K562 (cell line): ENCODE measurements at regions not wholly inside any gene's neighbourhood (a gene's known extent, or its start where the extent isn't known, plus 50 kb on each side); places are given as distances from the start of the nearest gene placed in this dataset.

Experiments used
- ESRRB ChIP-seq: fragments of 250-450 bp; sonication (Bioruptor Pico); IDR thresholded peaks from 2 replicates; pipeline ENCODE4 v1.5.0; 2020; ENCODE audit warnings: mild to moderate bottlenecking, moderate library complexity, borderline replicate concordance
- NFXL1 ChIP-seq: fragments of 450-650 bp; formaldehyde crosslinking; IDR thresholded peaks from 2 replicates; pipeline ENCODE4 v1.4.0; 2021; ENCODE audit warnings: mild to moderate bottlenecking
- RBM15 ChIP-seq: fragments of 200-400 bp; formaldehyde crosslinking; IDR thresholded peaks from 2 replicates; pipeline ENCODE4 v1.6.1; 2018; ENCODE audit warnings: mild to moderate bottlenecking, low read length, moderate library complexity; ENCODE audit not compliant: insufficient read depth
- SIX5 ChIP-seq, 2 experiments: IDR thresholded peaks; 2 replicates each; pipeline ENCODE4 v1.6.1; 2011; ENCODE audit warnings: low read length in 2 of 2, borderline replicate concordance in 1 of 2, low read depth in 1 of 2, mild to moderate bottlenecking in 1 of 2, moderate library complexity in 1 of 2; ENCODE audit not compliant: insufficient read depth in 1 of 2
- SRSF7 ChIP-seq: fragments of 200-400 bp; formaldehyde crosslinking; optimal IDR thresholded peaks from 2 replicates; pipeline ENCODE3; 2017; ENCODE audit warnings: mild to moderate bottlenecking, low read depth, low read length
- ZNF764 ChIP-seq: fragments of 250-450 bp; sonication (Bioruptor Pico); IDR thresholded peaks from 2 replicates; pipeline ENCODE4 v1.4.0; 2020; ENCODE audit warnings: low read depth, mild to moderate bottlenecking, moderate library complexity
- TF ChIP-seq, protein P1 (sequence below): IDR thresholded peaks from 3 replicates; pipeline ENCODE4 v1.6.1; 2011; ENCODE audit warnings: borderline replicate concordance, mild to moderate bottlenecking; ENCODE audit not compliant: insufficient read length, insufficient read depth
- TF ChIP-seq, protein P2 (sequence below): fragments of 250-450 bp; sonication (Bioruptor Pico); IDR thresholded peaks from 2 replicates; pipeline ENCODE4 v1.9.0; 2021; ENCODE audit warnings: mild to moderate bottlenecking, inconsistent platforms
- TF ChIP-seq, protein P3 (sequence below): fragments of 200-800 bp; sonication (Bioruptor generic); IDR thresholded peaks from 2 replicates; pipeline ENCODE4 v1.6.1; 2017; ENCODE audit warnings: missing genetic modification characterization, missing compliant biosample characterization
- TF ChIP-seq, protein P4 (sequence below): fragments of 250-450 bp; sonication (Bioruptor Pico); IDR thresholded peaks from 2 replicates; pipeline ENCODE4 v1.8.0; 2022; ENCODE audit warnings: inconsistent platforms

DNA sequence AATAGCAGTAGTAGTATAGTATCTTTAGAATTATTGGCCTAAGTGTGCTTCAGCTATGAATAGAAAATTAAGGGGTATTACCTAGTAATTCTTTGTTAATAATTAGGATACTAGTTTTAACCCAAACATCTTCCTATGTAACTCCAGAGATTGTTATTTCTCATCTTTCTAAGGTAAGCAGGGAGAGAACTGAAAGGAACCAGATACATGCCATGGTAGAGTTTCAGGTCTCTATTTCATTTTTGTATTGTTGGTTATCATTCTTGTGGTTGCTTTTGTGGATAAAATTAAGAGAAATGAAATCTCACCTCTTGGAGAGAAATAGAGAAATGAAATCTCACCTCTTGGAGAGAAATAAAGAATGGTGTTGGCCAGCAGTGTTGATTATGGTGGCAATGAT, 597.1 kb upstream of the CT83 start (continued):
- TF ChIP-seq, protein P1, sequence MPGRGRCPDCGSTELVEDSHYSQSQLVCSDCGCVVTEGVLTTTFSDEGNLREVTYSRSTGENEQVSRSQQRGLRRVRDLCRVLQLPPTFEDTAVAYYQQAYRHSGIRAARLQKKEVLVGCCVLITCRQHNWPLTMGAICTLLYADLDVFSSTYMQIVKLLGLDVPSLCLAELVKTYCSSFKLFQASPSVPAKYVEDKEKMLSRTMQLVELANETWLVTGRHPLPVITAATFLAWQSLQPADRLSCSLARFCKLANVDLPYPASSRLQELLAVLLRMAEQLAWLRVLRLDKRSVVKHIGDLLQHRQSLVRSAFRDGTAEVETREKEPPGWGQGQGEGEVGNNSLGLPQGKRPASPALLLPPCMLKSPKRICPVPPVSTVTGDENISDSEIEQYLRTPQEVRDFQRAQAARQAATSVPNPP: no peak
- TF ChIP-seq ZNF764 (CRISPR knock-in tag): no peak
- TF ChIP-seq, protein P2, sequence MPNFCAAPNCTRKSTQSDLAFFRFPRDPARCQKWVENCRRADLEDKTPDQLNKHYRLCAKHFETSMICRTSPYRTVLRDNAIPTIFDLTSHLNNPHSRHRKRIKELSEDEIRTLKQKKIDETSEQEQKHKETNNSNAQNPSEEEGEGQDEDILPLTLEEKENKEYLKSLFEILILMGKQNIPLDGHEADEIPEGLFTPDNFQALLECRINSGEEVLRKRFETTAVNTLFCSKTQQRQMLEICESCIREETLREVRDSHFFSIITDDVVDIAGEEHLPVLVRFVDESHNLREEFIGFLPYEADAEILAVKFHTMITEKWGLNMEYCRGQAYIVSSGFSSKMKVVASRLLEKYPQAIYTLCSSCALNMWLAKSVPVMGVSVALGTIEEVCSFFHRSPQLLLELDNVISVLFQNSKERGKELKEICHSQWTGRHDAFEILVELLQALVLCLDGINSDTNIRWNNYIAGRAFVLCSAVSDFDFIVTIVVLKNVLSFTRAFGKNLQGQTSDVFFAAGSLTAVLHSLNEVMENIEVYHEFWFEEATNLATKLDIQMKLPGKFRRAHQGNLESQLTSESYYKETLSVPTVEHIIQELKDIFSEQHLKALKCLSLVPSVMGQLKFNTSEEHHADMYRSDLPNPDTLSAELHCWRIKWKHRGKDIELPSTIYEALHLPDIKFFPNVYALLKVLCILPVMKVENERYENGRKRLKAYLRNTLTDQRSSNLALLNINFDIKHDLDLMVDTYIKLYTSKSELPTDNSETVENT: no peak
- TF ChIP-seq NFXL1 (CRISPR knock-in tag): no peak
- TF ChIP-seq, protein P3, sequence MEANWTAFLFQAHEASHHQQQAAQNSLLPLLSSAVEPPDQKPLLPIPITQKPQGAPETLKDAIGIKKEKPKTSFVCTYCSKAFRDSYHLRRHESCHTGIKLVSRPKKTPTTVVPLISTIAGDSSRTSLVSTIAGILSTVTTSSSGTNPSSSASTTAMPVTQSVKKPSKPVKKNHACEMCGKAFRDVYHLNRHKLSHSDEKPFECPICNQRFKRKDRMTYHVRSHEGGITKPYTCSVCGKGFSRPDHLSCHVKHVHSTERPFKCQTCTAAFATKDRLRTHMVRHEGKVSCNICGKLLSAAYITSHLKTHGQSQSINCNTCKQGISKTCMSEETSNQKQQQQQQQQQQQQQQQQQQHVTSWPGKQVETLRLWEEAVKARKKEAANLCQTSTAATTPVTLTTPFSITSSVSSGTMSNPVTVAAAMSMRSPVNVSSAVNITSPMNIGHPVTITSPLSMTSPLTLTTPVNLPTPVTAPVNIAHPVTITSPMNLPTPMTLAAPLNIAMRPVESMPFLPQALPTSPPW (CRISPR knock-in tag): no peak
- TF ChIP-seq RBM15: no peak
- no peak for TF ChIP-seq ESRRB
- TF ChIP-seq, protein P4, sequence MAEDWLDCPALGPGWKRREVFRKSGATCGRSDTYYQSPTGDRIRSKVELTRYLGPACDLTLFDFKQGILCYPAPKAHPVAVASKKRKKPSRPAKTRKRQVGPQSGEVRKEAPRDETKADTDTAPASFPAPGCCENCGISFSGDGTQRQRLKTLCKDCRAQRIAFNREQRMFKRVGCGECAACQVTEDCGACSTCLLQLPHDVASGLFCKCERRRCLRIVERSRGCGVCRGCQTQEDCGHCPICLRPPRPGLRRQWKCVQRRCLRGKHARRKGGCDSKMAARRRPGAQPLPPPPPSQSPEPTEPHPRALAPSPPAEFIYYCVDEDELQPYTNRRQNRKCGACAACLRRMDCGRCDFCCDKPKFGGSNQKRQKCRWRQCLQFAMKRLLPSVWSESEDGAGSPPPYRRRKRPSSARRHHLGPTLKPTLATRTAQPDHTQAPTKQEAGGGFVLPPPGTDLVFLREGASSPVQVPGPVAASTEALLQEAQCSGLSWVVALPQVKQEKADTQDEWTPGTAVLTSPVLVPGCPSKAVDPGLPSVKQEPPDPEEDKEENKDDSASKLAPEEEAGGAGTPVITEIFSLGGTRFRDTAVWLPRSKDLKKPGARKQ (CRISPR knock-in tag): no peak
- no peak for TF ChIP-seq SRSF7
- no peak for TF ChIP-seq SIX5 (IDR thresholded peaks at IDR 0.05; ENCODE audit: borderline replicate concordance in 1 of 2, insufficient read depth in 1 of 2, low read depth in 1 of 2, low read length in 2 of 2)
